GM21529 (cell line): ENCODE measurements at regions not wholly inside any gene's neighbourhood (a gene's known extent, or its start where the extent isn't known, plus 50 kb on each side); places are given as distances from the start of the nearest gene placed in this dataset.

Experiments
- ATAC-seq: cut with Tn5 transposase; IDR thresholded peaks from one replicate; pipeline ENCODE4 v1.9.1; 2021; ENCODE audit not compliant: unreplicated experiment

GRCh38 chr13:76795701-76796695 is 90.2 kb downstream of the KCTD12 start:
- no peak for ATAC-seq

- ATAC-seq = no peak
These were observed 93.4 kb downstream of the KCTD12 start for GRCh38 chr13:76792731-76793347.

DNA sequence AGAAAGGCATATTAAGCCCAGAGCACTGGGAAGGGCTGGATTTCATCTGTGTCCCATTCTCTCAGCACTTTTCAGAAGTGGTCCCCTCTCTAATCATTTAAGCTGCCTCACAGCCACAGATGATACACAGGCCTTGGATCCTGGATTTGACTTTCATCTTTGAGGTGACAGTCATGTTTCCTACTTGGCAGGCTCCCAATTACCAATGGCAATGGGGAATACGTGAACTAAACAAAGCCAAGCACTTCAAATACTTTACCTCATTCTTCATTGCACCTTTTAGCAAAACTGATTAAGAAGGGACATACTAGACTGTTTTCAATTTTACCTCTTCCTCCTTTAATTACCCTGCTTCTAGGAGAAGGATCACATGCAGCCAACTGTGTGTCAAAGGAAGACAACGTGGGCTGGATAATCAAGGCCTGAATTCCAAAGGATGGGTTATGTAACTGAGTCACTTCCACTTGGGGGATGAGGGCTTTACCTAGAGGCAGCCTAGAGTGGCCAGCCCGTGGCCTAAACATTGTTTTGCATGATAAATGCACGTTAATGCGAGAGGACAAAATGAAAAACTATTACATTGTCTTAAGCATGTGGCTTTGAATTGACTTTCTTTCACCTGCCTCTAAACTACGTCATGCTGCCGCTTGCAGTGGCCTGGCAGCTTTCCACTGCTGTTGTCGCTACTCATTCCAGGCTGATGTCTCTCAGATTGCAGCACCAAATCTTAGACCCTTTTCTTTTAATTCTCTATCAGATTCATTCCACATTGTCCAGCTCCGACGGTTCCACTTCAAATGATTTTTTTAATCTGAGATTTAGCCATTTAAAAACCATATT is 95.0 kb downstream of the KCTD12 start:
- ATAC-seq = no peak

GRCh38 chr13:76790526-76790925 is 95.7 kb downstream of the KCTD12 start:
- ATAC-seq = no peak

DNA sequence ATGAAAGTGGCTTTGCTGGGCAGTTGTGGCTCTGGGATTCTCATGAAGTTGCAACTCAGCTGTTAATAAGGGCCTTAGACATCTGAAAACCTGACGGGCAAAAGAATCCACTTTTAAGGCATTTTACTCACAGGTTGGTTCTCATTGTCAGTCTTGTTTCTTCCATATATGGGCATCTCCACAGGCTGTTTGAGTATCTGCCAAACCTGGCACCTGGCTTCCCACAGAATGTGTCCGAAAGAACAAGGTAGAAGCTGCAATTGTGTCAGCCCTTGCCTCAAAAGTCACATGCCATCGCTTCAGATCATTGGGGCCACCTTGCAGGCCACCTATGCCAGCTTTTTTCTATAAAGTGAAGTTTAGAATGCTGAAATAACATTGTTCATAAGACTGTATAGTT is 102.4 kb downstream of the KCTD12 start:
- no peak for ATAC-seq

GRCh38 chr13:76778853-76779252 is 107.4 kb downstream of the KCTD12 start:
- no peak for ATAC-seq

DNA sequence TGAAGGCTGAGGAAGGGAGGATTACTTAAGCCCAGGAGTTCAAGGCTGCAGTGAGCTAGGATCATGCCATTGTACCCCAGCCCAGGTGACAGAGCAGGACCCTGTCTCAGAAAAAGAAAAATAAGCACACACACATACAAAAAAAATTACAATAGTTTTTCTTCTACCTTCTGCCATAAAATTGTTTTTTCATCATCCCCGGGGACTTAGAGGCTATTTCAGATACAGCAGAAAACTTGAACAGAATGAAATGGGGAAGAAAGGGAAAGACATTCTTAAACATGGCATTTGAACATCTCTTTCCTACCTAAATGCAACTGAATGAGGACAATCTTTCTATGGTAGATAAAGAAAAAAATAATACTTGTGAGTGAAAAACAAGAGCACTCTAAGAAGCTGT is 109.1 kb downstream of the KCTD12 start:
- no peak for ATAC-seq

GRCh38 chr13:76775088-76775740 is 111.0 kb downstream of the KCTD12 start:
- ATAC-seq = no peak

GRCh38 chr13:76773448-76774094 is 112.6 kb downstream of the KCTD12 start:
- no peak for ATAC-seq

DNA sequence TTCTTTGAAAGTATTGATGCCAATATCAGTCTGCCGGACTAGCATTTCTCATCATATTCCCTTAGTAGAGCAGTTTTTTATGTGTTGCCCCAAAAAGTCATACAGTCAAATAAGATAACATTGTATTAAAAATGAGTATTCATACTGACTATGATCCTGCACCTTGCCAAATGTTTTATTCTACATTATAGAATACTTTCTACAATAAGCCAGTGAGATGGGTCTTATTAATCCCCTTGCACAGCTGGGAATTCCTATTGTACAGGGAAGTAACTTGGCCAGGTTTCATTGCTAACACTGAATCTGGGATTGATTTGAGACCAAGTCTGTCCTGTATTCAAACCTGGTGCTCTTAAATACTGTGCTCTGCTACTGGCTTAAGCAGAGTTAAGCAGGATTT is 114.0 kb downstream of the KCTD12 start:
- ATAC-seq = no peak

DNA sequence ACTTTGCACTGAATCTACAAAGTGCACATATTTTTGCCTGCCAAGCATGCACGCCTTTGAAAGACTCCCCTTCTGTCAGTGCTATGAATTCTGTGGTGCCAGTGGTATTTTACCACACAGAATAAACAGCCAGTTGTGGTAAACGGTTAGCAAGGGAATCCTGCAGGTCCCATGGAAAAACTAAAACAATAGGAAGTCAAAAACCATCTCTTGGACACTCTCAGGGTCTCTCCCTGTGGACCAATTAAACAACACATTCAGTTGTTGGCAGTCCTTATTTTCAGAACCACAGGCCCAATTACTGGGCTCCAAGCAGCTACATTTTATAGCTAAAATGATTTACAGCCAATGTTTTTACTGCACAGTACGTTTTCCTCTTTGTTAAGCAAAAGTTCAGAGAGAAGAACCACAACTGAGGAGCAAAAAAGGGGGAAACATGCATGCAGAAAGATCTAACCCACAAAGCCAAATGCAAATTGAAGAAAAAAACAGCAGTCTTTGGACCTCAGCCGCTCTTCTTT is 116.9 kb downstream of the KCTD12 start:
- ATAC-seq = no peak

DNA sequence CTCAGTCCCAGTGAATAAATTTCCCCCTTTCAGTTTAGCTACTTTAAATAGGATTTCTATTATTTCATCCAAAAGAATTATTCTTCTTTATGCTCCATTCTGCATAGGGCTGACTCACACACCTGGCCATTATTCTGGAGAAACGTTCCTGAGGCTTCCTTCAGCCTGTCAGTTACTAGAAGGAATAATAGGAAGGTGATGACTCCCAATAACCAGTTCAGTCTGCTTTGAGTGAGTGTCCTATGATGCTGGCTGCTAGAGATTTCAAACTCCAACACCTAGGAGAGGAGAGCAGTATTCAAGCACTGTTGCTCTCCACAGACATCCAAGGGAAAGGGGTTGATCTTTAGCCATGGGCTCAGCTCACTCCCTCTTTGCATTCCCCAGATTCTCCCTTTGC is 117.8 kb downstream of the KCTD12 start:
- no peak for ATAC-seq

DNA sequence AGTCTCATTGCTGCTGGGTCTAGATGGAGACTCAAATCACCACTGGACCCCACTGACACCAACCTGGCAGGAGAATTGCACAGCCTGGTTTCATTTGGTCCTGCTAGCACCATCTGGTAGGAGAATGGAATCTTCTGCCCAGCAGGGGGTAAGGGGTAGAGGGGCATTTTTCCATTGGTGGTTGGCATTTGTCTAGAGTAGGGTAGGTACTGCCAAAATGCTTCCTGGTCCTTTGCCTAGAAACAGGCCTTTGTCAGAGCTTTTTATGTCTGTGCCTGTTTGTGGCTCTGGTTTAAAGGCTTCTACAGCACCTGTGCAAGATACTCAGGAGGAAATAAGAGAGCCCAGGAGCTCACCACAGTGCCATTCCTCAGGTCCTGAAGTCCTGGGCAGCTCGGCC is 121.3 kb downstream of the KCTD12 start:
- no peak for ATAC-seq

DNA sequence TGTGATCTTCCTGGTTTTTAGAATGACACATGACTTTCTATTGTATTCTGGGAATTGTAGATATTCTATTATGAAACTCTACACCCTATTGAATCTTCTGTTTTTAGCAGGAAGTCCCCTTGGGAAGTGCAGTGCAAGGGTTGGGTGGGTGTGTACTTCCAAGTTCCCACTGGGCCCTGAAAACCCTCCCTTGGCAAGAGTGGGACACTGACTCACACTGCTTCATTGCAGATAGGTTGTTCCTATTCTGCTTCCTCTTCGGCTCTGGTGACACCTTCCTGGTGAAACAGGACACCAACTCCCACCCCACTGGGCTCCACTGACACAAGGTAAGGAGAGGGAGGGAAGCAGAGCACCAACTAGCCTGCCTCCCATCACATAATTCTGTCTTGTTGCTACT is 121.8 kb downstream of the KCTD12 start:
- ATAC-seq = no peak

GRCh38 chr13:76762721-76763120 is 123.5 kb downstream of the KCTD12 start:
- no peak for ATAC-seq

GRCh38 chr13:76759877-76760276 is 126.3 kb downstream of the KCTD12 start:
- ATAC-seq = no peak

- no peak for ATAC-seq
These were observed 127.5 kb downstream of the KCTD12 start for GRCh38 chr13:76758738-76759137.

DNA sequence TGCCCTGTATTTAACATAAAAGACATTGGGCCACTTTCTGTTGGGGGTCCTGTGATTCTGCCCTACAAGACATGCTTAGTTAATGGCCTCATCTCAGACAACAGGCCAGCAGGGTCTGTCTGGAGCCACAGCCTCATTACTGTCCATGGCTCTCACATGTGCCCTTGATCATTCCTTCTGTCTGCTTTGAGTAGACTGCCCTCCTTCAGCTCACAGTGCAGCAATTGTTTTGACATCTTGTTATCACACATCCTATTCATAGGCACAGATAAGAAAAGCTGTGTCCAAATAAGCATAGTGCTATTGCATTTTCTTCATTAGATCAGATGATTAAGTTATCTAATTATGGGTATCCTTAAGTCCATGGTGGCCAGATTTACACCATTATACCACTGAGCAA is 127.9 kb downstream of the KCTD12 start:
- no peak for ATAC-seq

- no peak for ATAC-seq
These were observed 129.8 kb downstream of the KCTD12 start for GRCh38 chr13:76756451-76756850.

DNA sequence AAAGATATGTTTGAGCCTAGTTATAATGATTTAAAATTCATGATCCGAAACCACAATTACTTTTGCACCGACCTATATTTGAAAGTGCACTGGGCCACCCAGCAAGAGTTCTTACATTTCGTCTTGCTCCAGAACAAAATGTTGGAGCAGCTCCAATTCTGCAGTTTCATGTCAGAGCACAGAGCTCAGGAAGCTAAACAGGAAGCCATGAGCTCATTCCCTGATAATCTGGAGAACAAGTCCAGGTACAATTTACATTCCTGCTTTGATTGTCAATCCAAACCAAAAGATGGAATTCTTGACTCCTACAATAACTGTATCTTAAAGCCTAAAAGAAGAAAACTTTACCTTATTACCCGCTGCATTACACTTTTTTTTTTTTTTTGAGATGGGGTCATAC is 131.8 kb downstream of the KCTD12 start:
- no peak for ATAC-seq
